DND-41 (cell line): ENCODE measurements at regions not wholly inside any gene's neighbourhood (a gene's known extent, or its start where the extent isn't known, plus 50 kb on each side); places are given as distances from the start of the nearest gene placed in this dataset.

Experiments used
- ATAC-seq: fragments of 200-7000 bp; cut with Tn5 transposase; 3 replicates; pipeline ENCODE4 v1.9.1; 2021; ENCODE audit warnings: low read depth; ENCODE audit not compliant: insufficient read depth
- DNase-seq: peaks from one replicate; pipeline ENCODE4 v3.0.0-alpha.2; 2020
- H2AFZ ChIP-seq: 2 replicates; pipeline ENCODE4 v1.6.0; 2012; ENCODE audit warnings: low read depth, low read length
- H3K27ac ChIP-seq: 2 replicates; pipeline ENCODE4 v1.5.1; 2012; ENCODE audit warnings: low read length, inconsistent platforms
- H3K27me3 ChIP-seq: fragments of 200-600 bp; sonication (generic); 2 replicates; pipeline ENCODE4 v1.6.0; 2012; ENCODE audit warnings: low read length, mild to moderate bottlenecking, inconsistent platforms; ENCODE audit not compliant: insufficient read depth, poor library complexity
- H3K36me3 ChIP-seq: 2 replicates; pipeline ENCODE4 v1.5.1; 2012; ENCODE audit warnings: low read length, inconsistent platforms; ENCODE audit not compliant: insufficient read depth
- H3K4me1 ChIP-seq: 2 replicates; pipeline ENCODE4 v1.5.1; 2012; ENCODE audit warnings: mild to moderate bottlenecking, low read length; ENCODE audit not compliant: insufficient read depth
- H3K4me2 ChIP-seq: 2 replicates; pipeline ENCODE4 v1.6.0; 2012; ENCODE audit warnings: mild to moderate bottlenecking, moderate library complexity, low read length, inconsistent platforms; ENCODE audit not compliant: insufficient read depth
- H3K4me3 ChIP-seq, 2 experiments: fragments of 200-600 bp in 1 of 2; shearing (Covaris generic) in 1 of 2; 2 replicates each; pipeline ENCODE4 v1.5.1; 2012 to 2016; ENCODE audit warnings: inconsistent platforms in 2 of 2, low read length in 2 of 2, mild to moderate bottlenecking in 2 of 2, low read depth in 1 of 2, moderate library complexity in 1 of 2
- H3K79me2 ChIP-seq: 2 replicates; pipeline ENCODE4 v1.6.0; 2012; ENCODE audit warnings: low read length, inconsistent platforms; ENCODE audit not compliant: insufficient read depth
- H3K9ac ChIP-seq: 2 replicates; pipeline ENCODE4 v1.6.0; 2012; ENCODE audit warnings: low read depth, mild to moderate bottlenecking, inconsistent platforms, low read length, moderate library complexity
- H3K9me3 ChIP-seq: 2 replicates; pipeline ENCODE4 v1.5.1; 2012; ENCODE audit warnings: low read length, moderate library complexity, mild to moderate bottlenecking, inconsistent platforms; ENCODE audit not compliant: insufficient read depth, severe bottlenecking
- H4K20me1 ChIP-seq: 2 replicates; pipeline ENCODE4 v1.6.0; 2012; ENCODE audit warnings: low read length; ENCODE audit not compliant: insufficient read depth
- CTCF ChIP-seq: IDR thresholded peaks from 2 replicates; pipeline ENCODE4 v1.5.1; 2012; ENCODE audit warnings: borderline replicate concordance, low read length, moderate library complexity, mild to moderate bottlenecking; ENCODE audit not compliant: poor library complexity, severe bottlenecking; ENCODE audit errors: extremely low read depth
- EZH2 ChIP-seq: IDR thresholded peaks from 3 replicates; pipeline ENCODE4 v1.6.1; 2012; ENCODE audit warnings: borderline replicate concordance, low read depth, mild to moderate bottlenecking, moderate library complexity, low read length, inconsistent platforms; ENCODE audit not compliant: severe bottlenecking

DNA sequence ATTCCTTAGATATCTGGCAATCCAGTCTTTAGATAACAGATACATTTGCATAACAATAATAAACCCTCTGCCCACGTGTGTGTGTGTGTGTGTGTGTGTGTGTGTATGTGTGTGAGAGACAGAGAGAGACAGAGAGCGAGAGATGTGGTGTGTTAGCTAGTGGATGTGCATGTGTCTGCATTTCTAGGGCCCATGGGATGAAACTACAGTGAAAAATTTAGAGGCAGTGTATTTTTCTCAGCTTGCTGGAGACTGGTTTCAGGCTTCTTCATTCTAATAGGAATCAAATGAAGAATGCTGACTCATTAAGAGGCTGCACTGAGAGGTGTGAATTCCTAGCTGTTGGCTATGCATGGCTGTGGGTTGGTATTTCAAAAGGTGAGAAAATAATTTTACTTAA, 303.2 kb downstream of the LMX1A start:
- H3K27me3 ChIP-seq, result peaks cover 7% of the 10 kb centered on the region
- H4K20me1 ChIP-seq, result no peaks in the 10 kb centered on the region
- no peak overlapping the region for H3K4me3 ChIP-seq
- H3K27ac ChIP-seq, result no peak overlapping the region
- no peaks in the 10 kb centered on the region for H3K4me1 ChIP-seq
- no peaks in the 10 kb centered on the region for H3K36me3 ChIP-seq
- no peak overlapping the region for H2AFZ ChIP-seq
- H3K79me2 ChIP-seq, result no peaks in the 10 kb centered on the region
- ATAC-seq (no peak), DNase-seq (no peak)
- no peaks in the 10 kb centered on the region for H3K9me3 ChIP-seq
- H3K4me2 ChIP-seq, result no peak overlapping the region
- TF ChIP-seq EZH2 (no peak), CTCF (no peak)
- no peak overlapping the region for H3K9ac ChIP-seq

- ATAC-seq (no peak), DNase-seq (no peak)
- Histone ChIP-seq H3K9ac (no peak overlapping the region), H3K9me3 (no peaks in the 10 kb centered on the region), H3K27me3 (peaks cover 10% of the 10 kb centered on the region), H3K36me3 (no peaks in the 10 kb centered on the region), H3K79me2 (no peaks in the 10 kb centered on the region), H2AFZ (no peak overlapping the region), H3K4me1 (no peaks in the 10 kb centered on the region), H4K20me1 (no peaks in the 10 kb centered on the region), H3K4me3 (no peak overlapping the region), H3K4me2 (no peak overlapping the region), H3K27ac (no peak overlapping the region)
- TF ChIP-seq EZH2, result no peak
- TF ChIP-seq CTCF, result no peak
These were observed 303.6 kb downstream of the LMX1A start for GRCh38 chr1:165052936-165053335.

DNA sequence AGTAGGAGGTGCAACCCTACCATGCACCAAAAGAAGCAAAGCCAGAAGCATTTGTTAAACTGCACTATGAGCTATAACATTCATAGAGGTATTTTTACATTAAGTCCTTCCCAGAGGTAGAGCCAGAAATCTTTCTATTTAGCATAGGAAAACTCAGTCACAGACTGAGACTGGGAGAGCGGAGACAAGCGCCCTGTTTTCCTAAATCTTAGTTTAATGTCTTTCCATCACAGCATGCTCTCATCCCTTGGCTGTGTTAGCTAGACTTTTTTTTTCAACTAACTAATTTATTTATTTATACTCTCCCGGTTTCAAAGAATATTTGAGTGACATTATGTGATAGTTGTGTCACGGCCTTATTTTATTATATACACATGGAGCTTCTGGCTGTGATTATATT, 304.1 kb downstream of the LMX1A start:
- H4K20me1 ChIP-seq, result no peaks in the 10 kb centered on the region
- no peak for ATAC-seq
- H3K4me2 ChIP-seq, result no peak overlapping the region
- no peak for TF ChIP-seq CTCF
- TF ChIP-seq EZH2, result no peak
- H3K79me2 ChIP-seq, result no peaks in the 10 kb centered on the region
- no peaks in the 10 kb centered on the region for H3K9me3 ChIP-seq
- DNase-seq, result no peak
- no peak overlapping the region for H3K4me3 ChIP-seq
- no peak overlapping the region for H3K9ac ChIP-seq
- H2AFZ ChIP-seq, result no peak overlapping the region
- H3K27ac ChIP-seq, result no peak overlapping the region
- H3K36me3 ChIP-seq, result no peaks in the 10 kb centered on the region
- no peaks in the 10 kb centered on the region for H3K4me1 ChIP-seq
- peaks cover 15% of the 10 kb centered on the region for H3K27me3 ChIP-seq

DNA sequence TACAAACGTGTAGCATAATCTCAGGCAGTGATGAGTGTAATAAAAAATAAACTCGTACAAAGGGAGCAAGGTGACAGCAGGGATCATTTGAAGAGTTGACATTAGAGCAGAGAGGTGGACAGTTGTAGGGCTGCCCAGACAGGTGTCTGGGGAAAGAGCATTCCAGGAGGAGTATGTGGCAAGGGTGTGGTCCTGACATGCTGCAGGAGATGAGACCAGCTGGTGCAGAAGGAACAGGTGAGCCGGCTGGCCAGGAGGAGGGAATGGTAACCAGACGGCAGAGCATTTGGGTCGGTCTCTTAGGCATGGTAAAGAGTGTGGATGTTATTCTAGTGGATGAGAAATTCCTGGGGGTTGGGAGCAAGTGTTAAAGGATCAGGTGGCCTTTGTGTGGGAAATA, 306.3 kb downstream of the LMX1A start:
- Histone ChIP-seq H3K4me1 (no peaks in the 10 kb centered on the region), H3K9me3 (no peaks in the 10 kb centered on the region), H3K9ac (no peak overlapping the region), H3K27me3 (peaks cover 22% of the 10 kb centered on the region), H4K20me1 (no peaks in the 10 kb centered on the region), H3K79me2 (no peaks in the 10 kb centered on the region), H3K27ac (no peak overlapping the region), H3K36me3 (no peaks in the 10 kb centered on the region), H3K4me2 (no peak overlapping the region), H2AFZ (no peak overlapping the region), H3K4me3 (no peak overlapping the region)
- no peak for TF ChIP-seq EZH2
- TF ChIP-seq CTCF, result no peak
- DNase-seq, result no peak
- no peak for ATAC-seq
